ENCODE measurements at regions not wholly inside any gene's neighbourhood (a gene's known extent, or its start where the extent isn't known, plus 50 kb on each side); places are given as distances from the start of the nearest gene placed in this dataset.
"Not testable (repeated sequence)": the region's sequence is repeated elsewhere in the genome, so short reads cannot be mapped to it uniquely, and the experiment has no call there.

GRCh38 chr1:56092684-56093570 is 486.4 kb downstream of the PLPP3 start:
- no peaks in the 10 kb centered on the region for H3K4me1 Mint-ChIP-seq (ENCODE audit: unreplicated experiment)
- DNase-seq (ENCODE audit: low spot score) = no peak
- TF ChIP-seq, protein P1, sequence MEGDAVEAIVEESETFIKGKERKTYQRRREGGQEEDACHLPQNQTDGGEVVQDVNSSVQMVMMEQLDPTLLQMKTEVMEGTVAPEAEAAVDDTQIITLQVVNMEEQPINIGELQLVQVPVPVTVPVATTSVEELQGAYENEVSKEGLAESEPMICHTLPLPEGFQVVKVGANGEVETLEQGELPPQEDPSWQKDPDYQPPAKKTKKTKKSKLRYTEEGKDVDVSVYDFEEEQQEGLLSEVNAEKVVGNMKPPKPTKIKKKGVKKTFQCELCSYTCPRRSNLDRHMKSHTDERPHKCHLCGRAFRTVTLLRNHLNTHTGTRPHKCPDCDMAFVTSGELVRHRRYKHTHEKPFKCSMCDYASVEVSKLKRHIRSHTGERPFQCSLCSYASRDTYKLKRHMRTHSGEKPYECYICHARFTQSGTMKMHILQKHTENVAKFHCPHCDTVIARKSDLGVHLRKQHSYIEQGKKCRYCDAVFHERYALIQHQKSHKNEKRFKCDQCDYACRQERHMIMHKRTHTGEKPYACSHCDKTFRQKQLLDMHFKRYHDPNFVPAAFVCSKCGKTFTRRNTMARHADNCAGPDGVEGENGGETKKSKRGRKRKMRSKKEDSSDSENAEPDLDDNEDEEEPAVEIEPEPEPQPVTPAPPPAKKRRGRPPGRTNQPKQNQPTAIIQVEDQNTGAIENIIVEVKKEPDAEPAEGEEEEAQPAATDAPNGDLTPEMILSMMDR (IDR thresholded peaks at IDR 0.05; ENCODE audit: unreplicated experiment) = no peak
- H3K4me3 Mint-ChIP-seq (ENCODE audit: unreplicated experiment) = no peak overlapping the region
- H3K27ac Mint-ChIP-seq (ENCODE audit: unreplicated experiment) = no peak overlapping the region
- no peaks in the 10 kb centered on the region for H3K9me3 Mint-ChIP-seq (ENCODE audit: unreplicated experiment)
- no peaks in the 10 kb centered on the region for H3K27me3 Mint-ChIP-seq (ENCODE audit: unreplicated experiment)
- no peaks in the 10 kb centered on the region for H3K36me3 Mint-ChIP-seq (ENCODE audit: low read depth, unreplicated experiment)

DNA sequence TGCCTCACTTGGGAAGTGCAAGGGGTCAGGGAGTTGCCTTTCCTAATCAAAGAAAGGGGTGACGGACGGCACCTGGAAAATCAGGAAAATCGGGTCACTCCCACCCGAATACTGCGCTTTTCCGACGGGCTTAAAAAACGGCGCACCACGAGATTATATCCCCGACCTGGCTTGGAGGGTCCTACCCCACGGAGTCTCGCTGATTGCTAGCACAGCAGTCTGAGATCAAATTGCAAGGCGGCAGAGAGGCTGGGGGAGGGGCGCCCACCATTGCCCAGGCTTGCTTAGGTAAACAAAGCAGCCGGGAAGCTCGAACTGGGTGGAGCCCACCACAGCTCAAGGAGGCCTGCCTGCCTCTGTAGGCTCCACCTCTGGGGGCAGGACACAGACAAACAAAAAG is 489.5 kb downstream of the PLPP3 start:
- DNase-seq (ENCODE audit: low spot score); H3K9me3 Mint-ChIP-seq (ENCODE audit: unreplicated experiment); H3K4me3 Mint-ChIP-seq (ENCODE audit: unreplicated experiment); H3K27me3 Mint-ChIP-seq (ENCODE audit: unreplicated experiment); H3K27ac Mint-ChIP-seq (ENCODE audit: unreplicated experiment); H3K36me3 Mint-ChIP-seq (ENCODE audit: low read depth, unreplicated experiment); H3K4me1 Mint-ChIP-seq (ENCODE audit: unreplicated experiment): not testable (repeated sequence)

- no peak for DNase-seq (ENCODE audit: low spot score)
- no peaks in the 10 kb centered on the region for H3K27me3 Mint-ChIP-seq (ENCODE audit: unreplicated experiment)
- peaks cover 4% of the 10 kb centered on the region for H3K4me1 Mint-ChIP-seq (ENCODE audit: unreplicated experiment)
- H3K27ac Mint-ChIP-seq (ENCODE audit: unreplicated experiment) = no peak overlapping the region
- no peak overlapping the region for H3K4me3 Mint-ChIP-seq (ENCODE audit: unreplicated experiment)
- TF ChIP-seq, protein P1 (IDR thresholded peaks at IDR 0.05; ENCODE audit: unreplicated experiment) = no peak
- no peaks in the 10 kb centered on the region for H3K9me3 Mint-ChIP-seq (ENCODE audit: unreplicated experiment)
- no peaks in the 10 kb centered on the region for H3K36me3 Mint-ChIP-seq (ENCODE audit: low read depth, unreplicated experiment)
Observed at GRCh38 chr1:56084246-56084645, 495.1 kb downstream of the PLPP3 start.

GRCh38 chr1:56081736-56082135 is 497.6 kb downstream of the PLPP3 start:
- TF ChIP-seq, protein P1 (IDR thresholded peaks at IDR 0.05; ENCODE audit: unreplicated experiment) = no peak
- no peak overlapping the region for H3K27ac Mint-ChIP-seq (ENCODE audit: unreplicated experiment)
- H3K27me3 Mint-ChIP-seq (ENCODE audit: unreplicated experiment) = no peaks in the 10 kb centered on the region
- no peak overlapping the region for H3K4me3 Mint-ChIP-seq (ENCODE audit: unreplicated experiment)
- DNase-seq (ENCODE audit: low spot score) = no peak
- no peaks in the 10 kb centered on the region for H3K9me3 Mint-ChIP-seq (ENCODE audit: unreplicated experiment)
- peaks cover 4% of the 10 kb centered on the region for H3K4me1 Mint-ChIP-seq (ENCODE audit: unreplicated experiment)
- no peaks in the 10 kb centered on the region for H3K36me3 Mint-ChIP-seq (ENCODE audit: low read depth, unreplicated experiment)

DNA sequence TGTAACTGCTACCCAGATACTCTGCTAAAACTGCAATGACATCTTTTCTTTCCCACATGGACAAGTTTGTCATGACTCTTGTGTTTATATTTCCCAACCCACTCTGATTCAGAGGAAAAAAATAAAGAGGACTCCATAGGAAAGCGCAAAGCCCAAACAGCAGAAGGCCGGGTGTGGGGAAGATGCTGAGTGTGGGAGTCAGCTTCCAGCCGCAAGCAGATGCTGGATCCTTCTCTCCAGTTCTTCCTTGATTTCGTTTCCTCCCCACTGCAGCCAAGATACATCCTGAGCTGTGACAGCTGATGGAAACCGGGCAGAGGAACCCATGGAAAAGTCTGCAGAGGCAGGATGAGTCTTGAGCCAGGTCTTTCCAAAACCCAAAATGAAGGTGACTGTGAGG is 498.2 kb downstream of the PLPP3 start:
- peaks cover 4% of the 10 kb centered on the region for H3K4me1 Mint-ChIP-seq (ENCODE audit: unreplicated experiment)
- no peak for DNase-seq (ENCODE audit: low spot score)
- no peak overlapping the region for H3K4me3 Mint-ChIP-seq (ENCODE audit: unreplicated experiment)
- H3K27ac Mint-ChIP-seq (ENCODE audit: unreplicated experiment) = no peak overlapping the region
- no peaks in the 10 kb centered on the region for H3K9me3 Mint-ChIP-seq (ENCODE audit: unreplicated experiment)
- no peaks in the 10 kb centered on the region for H3K27me3 Mint-ChIP-seq (ENCODE audit: unreplicated experiment)
- no peaks in the 10 kb centered on the region for H3K36me3 Mint-ChIP-seq (ENCODE audit: low read depth, unreplicated experiment)
- TF ChIP-seq, protein P1 (IDR thresholded peaks at IDR 0.05; ENCODE audit: unreplicated experiment) = no peak

Measured in endothelial cell (in vitro differentiated cells).